Activated CD4-positive, alpha-beta T cell treated with anti-CD3 and anti-CD28 coated beads, Interleukin-2, Interleukin-4, amounts not matched to agents 100 ng/mL and 50 ng/mL, durations not matched to agents 16 hours and 8 hours (primary cell): ENCODE measurements at regions not wholly inside any gene's neighbourhood (a gene's known extent, or its start where the extent isn't known, plus 50 kb on each side); places are given as distances from the start of the nearest gene placed in this dataset.

ENCODE experiments used
- DNase-seq: peaks from one replicate; pipeline ENCODE4 v3.0.0-alpha.2; 2020; ENCODE audit warnings: low spot score

GRCh38 chr2:122236152-122236874 lies 480.9 kb downstream of the TSN start:
- DNase-seq = no peak

DNA sequence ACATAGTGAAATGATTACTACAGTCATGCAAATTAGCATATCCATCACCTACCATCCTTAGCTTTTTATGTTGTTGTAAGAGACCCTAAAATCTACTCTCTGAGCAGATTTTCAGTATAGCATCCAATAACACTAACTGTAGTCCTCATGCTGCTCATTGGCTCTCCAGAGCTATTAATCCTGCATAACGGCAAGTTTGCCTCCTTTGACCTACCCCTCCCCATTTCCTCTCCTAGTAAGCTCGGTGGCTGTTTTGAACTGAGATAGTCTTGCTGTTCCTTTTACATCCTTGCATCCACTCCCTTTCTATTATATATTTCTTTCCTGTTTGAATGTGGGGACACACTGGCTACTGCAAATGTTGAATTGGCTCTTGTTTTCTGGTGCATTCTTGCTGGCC lies 481.5 kb downstream of the TSN start:
- no peak for DNase-seq

- DNase-seq = no peak
Measured at GRCh38 chr2:122237450-122237849, 482.0 kb downstream of the TSN start.

- DNase-seq = no peak
Measured at GRCh38 chr2:122238006-122238559, 482.6 kb downstream of the TSN start.

DNA sequence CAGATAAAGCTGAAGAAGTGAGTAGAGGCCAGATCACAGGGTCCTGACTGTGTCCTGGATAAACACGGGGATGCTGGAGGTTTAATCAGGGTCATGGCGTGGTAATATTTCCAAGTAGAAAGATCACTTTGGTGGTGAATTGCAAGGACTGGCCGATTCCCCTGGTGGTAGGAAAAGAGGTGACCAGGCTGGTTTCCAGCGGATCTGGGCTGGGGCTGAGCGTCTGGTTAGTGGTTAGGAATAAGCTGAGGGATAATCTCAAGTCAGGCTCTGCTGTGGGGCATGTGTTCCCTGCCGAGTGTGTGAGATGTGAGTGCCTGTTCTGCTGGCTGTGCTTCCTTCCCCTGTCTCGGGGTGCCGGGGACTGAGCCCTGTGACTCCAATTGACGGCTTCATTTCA lies 484.0 kb downstream of the TSN start:
- no peak for DNase-seq

DNA sequence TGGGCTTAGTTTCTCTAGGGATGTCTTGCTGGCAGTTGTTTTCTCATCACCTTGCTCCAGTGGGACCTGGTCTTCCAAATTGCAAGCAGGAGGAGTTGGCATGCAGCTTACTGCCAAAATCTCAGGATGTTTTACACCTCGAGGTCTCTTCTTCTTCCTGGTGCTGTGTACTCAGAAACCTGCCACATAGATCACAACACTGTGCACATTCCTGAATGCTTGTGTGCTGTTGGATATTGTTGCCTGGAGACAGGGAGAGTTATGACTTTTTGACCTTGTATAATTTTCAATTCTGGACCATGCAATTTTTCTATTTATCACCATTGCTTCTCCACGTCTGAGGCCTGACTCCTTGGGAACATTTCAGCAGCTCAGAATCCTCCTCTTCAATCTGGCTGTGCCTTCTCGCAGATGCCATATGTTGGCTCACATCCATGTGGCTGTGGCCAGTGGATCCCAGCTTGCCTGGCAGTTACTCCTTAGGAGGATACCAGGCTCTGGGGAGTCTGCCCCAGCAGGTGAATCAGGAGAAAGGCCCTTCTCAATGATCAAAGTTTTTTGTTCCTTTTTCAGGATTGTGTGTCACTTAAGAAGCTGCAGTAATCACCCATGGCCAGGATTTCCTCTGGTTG lies 489.3 kb downstream of the TSN start:
- no peak for DNase-seq

- no peak for DNase-seq
Measured at GRCh38 chr2:122249673-122250072, 494.2 kb downstream of the TSN start.

DNA sequence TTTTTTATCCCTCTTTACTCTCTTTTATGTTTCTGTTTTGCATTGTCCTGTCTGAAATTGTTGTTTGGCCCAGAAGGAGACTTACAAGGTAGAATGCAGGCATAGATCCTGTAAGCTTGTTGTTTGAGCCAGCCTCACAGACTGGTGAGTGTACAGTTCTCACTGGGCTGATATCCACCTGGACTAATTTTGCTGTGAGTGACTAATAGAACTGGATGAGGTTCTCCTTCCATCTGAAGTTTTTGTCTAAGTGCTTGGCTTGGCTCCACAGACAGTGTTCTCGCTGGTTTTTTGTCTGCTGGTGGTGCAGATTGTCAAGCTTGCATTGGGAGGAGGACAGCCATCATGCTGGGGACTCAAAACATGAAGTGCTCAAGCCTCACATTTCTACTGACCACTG lies 495.7 kb downstream of the TSN start:
- no peak for DNase-seq

- DNase-seq = no peak
Measured at GRCh38 chr2:122251566-122251965, 496.1 kb downstream of the TSN start.

DNA sequence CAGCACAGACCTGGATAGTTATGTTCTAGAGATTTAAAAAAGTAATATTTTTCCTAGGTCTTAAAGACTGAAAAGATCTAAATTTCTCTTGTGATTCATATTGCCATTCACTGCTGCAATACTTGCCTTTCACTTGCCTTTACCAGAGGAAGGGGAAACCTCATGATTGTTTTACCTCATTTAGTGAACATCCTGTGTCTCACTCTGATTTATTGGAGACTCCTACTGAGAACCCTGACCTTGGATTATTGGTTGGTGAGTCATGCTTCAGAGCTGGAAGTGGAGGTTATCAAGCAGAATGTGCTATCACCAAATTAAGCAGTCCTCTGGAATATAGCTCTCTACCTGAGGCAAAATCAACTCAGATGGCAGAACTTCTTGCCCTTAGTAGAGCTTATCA lies 500.5 kb downstream of the TSN start:
- DNase-seq = no peak

DNA sequence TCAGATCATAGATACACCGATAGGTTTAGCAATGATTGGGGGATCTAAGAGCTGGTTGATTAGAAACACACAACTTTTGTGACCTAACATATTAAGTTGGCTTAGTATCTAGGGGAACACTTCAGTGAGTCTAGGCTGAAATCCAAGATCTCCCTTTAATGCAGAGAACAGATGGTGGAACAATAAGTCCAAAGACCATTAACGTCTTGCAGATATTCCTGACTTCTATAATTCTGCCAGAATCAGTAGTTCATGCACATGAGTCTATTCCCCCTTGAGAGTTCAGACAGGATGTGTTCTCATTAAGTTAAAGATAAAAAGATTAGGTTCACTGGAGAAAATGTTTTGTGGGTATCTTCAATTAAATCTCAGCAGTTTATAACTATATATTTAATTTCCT lies 506.5 kb downstream of the TSN start:
- no peak for DNase-seq

- DNase-seq = no peak
Measured at GRCh38 chr2:122263746-122264145, 508.3 kb downstream of the TSN start.

GRCh38 chr2:122266636-122267035 lies 511.2 kb downstream of the TSN start:
- no peak for DNase-seq

GRCh38 chr2:122267947-122268346 lies 512.5 kb downstream of the TSN start:
- no peak for DNase-seq

GRCh38 chr2:122273785-122274419 lies 518.5 kb downstream of the TSN start:
- no peak for DNase-seq

- DNase-seq = no peak
Measured at GRCh38 chr2:122277956-122278355, 522.5 kb downstream of the TSN start.

DNA sequence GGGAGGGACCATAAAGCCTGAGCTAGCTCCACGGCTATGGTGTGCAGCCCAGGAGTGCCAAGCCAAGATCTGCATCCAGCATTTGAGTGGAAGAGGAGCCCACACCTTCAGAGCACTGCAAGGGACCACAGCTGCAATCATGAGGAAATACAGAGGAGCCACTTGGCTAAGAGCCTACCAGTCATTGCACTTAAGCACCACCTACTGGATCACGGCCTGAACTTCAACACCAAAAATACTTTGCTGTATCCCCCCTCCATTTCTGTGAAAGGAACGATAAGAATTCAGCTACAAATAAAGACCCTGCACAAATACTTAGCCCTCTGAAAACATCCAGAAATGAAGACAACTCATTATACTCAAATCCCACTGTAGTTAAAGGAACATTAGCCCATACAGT lies 545.3 kb downstream of the TSN start:
- peak; percentile 0 for DNase-seq

- DNase-seq = no peak
Measured at GRCh38 chr2:122307763-122308162, 552.3 kb downstream of the TSN start.

DNA sequence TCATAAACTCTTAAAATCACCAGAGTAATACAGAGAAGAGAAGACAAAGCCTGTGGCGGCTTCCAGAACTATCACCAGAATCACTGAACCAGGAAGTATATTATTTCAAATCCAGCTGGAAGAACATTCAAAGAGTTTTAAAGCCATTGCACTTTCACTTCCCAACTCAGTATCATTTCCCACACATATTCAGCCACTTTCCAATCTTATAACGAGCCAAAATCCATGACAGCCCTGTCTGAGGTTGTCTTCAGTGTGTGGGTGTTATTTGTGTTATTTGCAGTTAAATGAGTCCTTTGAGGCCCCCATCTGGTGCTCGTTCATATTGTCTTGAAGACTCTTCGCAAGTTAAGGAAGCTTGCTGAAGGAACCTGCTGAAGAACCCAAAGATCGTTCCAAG lies 559.9 kb downstream of the TSN start:
- DNase-seq = no peak

- no peak for DNase-seq
Measured at GRCh38 chr2:122319539-122320132, 564.2 kb downstream of the TSN start.

DNA sequence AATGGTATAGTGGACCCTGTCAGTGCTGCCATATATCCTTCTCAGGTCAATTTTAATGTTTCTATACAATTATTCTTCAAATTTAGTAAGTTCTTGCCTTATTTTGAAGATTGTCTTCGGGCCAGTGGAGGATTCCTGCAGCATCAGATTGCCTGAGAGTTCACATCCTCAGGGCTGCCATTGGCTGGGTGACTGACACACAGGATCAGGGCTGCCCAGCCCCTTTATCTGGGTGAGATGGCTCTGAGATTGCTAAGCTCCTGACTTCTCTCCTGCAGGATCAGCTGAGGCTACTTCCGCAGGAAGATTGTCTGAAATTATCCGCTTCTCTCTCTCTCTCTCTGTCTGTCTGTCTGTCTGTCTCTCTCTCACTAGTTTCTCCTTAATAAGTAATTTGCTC lies 567.4 kb downstream of the TSN start:
- no peak for DNase-seq

DNA sequence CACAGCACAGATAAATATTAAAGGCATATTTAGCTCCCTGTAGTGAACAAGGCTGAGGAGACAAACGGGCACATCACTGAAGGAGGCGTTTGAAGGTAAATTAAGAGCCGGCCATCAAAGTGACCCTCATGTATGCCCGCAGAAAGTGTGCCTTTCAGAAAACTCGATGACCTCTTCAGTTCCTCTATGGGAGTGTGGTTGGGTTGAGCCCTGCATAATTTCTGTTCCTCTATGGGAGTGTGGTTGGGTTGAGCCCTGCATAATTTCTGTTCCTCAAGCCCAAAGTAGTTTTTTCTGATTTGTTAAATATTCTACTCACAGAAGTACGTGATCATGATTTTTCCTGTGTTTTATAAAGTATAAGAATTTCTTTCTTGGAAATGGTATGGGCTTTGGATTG lies 568.5 kb downstream of the TSN start:
- no peak for DNase-seq

DNA sequence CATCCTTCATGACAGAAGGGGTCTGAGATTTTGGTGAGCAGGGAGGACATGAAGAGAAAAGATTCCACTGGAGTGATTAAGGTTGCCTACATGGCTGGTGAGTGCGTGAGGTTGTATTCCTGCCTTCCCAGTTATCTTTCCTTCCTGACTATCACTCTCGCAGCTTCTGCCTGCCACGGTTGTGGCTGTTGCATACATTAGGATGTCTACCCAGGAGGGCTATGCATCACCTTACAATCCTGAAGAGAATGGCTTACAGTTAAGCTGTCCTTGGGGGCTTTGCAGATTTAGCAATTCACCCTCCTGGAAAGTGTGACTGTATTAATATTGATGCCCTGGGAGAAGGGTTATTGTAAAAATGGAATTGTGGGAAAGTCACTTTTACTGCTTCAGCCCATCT lies 571.0 kb downstream of the TSN start:
- no peak for DNase-seq
